Epidermal melanocyte (primary cell): ENCODE measurements at regions not wholly inside any gene's neighbourhood (a gene's known extent, or its start where the extent isn't known, plus 50 kb on each side); places are given as distances from the start of the nearest gene placed in this dataset.

Source experiments
- DNase-seq: peaks from one replicate; pipeline ENCODE4 v3.0.0; 2011; ENCODE audit warnings: low spot score; ENCODE audit not compliant: insufficient read length

DNA sequence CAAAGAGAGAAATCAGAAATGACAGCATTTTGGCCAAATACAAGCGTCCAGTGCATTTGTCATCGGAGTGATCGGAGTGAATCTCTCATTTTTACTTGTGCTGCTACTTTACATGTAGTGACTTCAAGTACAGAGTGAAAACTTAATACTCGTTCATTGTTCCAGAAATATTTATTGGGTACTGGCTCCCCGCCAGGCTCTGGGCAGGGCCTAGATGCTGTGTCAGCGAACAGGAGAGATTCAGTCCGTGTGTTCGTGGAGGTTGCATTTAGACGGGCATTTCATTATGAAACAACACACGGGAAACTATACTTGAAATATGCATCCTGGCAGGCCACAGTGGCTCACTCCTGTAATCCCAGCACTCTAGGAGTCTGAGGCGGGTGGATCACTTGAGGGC is 727.2 kb upstream of the RBFOX1 start:
- DNase-seq, result no peak

DNA sequence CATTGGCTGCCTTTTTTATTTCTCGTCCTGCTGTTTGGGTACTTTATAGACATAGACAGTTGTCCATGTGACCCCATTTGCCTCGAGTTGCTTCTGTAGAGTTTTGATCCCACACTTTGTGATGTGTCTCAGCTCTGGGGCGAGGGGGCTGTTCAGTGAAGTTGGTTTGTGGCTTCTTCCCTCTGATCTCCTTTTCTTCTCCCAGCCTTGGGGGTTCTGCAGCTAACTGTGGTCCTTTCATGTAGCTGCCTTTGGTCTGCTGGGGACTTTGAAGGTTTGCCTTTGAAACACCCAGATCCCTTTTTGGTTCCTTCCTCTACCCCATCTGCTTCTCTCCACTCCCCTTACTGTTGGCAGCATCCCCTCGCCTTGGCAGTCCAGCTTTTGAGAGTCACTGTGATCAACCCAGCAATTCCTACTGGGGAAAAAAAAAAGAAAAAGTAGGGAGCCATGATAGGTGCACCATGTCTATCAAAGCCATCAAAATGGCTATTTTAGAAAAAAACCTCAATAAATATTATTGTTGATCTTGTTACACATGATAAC is 728.8 kb upstream of the RBFOX1 start:
- no peak for DNase-seq

DNA sequence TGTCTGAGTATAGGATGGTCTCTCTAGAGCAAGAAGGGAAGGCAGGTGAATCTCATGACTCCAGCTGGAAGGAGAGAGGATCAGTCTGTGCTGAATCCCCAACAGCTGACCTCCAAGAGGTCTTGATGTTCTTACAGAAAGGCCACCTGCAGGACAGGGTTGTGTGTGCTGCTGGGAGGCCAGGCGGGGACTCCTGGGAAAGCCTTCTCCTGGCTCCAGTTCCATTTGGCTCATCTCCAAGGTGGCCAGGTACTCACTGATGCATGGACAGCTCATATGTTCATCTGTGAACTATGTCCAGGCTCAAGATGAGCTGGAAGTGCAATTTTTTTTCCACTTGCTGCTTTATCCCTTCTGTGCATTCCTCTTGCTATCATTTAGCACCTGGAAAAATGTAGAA is 730.2 kb upstream of the RBFOX1 start:
- no peak for DNase-seq

DNA sequence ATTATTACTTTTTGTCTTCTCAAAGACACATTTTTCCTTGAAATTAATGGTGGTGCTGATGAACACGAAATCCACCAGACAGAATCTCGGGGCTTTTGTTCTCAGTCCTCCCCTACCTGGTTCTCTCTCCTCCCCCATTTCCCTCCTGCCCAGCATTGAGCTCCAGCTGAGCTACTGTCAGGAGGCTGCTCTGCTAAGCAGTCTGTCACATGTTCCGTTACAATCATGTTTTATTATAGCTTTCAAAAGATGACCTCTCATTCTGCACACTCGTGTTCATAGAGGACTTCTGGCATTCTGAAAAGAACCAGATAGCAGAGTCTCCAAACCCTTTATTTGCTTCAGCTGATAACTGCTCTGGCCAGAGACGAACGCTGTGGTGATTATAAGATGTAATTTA is 732.5 kb upstream of the RBFOX1 start:
- no peak for DNase-seq

DNA sequence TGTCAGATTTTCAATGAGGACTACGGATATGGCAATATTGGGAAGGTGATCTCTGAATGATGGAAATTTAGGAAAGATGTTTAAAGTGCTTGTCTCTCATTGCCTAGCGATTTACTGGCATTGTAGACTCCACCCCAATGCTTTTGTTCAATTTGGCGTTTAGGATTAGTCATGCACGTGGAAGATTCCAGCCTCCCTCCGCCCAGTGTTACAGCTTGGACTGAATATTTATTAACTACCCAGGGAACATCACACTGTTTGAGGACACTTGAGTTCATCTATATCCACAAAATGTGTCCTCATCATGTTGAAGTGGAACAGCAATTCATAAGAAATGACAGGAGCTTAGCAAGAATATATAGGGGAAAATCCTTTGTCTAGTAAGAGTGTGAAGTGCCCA is 738.8 kb upstream of the RBFOX1 start:
- no peak for DNase-seq

DNA sequence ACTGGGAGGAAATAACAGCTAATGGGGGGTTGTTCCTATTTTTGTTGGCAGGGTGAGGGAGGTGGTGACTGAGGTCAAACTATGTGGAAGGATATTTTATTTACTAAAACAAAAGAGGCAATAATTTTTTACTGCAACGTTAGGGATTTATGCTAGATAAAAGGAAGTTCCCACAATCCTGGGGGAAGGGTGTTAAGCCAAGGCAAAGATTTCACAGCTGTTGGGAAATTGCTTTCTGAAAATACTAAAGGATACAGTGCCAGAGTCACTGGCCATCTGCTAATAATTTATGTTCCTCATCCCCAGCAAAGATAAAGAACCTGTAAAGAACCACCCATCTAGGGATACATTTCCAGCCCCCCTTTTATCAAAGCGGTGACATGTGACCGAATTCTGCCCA is 756.0 kb upstream of the RBFOX1 start:
- no peak for DNase-seq

DNA sequence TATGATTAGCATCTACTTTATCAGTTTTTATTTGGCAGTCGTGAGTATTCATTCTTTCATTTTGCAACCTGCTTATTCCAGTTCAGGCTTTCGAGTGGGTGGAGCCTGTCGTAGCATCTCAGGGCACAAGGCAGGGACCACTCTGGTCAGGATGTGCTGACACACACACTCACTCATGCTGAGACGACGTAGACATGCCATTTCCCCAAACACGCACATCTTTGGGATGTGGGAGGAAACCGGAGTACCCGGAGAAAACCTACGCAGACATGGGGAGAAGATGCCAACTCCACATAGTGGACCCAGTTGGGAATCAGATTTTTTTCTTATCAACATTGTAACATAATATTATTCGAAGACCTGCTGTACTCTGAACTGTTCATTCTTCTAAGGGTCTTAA is 756.5 kb upstream of the RBFOX1 start:
- no peak for DNase-seq

DNA sequence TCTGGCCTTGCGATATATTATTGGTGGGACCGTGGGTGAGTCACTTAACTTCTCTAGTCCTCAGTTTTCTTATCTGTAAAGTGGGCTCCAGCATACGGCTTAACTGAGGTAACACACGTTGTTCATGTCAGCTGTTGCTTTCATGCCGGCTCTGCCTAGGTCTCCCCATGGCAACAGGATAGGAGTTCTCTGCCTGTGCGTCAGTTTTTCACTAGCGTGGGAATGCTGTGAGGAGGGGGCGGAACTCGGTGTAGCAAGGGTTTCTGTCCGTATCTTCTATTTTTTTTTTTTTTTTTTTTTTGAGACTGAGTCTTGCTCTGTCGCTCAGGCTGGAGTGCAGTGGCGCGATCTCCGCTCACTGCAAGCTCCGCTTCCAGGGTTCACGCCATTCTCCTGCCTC is 758.5 kb upstream of the RBFOX1 start:
- DNase-seq, result no peak

DNA sequence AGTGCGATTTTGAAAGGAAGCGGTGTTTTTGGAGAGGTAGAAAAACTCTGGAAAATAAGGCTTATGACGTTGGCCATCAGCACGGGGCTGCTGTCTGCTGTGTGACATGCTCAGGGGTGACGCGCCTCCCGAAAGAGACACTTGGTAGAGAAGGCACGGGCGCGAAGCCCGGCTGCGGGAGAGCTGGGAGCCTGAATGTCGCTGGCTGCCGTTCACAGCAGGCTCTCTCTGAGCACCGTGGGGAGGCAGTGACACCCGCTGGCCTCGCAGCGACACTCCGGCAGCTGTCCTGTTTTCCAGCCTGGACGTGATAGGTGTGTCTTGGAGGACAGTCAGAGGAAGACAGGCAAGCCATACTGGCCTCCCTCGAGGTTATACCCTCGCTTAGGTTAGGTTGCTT is 759.1 kb upstream of the RBFOX1 start:
- no peak for DNase-seq

DNA sequence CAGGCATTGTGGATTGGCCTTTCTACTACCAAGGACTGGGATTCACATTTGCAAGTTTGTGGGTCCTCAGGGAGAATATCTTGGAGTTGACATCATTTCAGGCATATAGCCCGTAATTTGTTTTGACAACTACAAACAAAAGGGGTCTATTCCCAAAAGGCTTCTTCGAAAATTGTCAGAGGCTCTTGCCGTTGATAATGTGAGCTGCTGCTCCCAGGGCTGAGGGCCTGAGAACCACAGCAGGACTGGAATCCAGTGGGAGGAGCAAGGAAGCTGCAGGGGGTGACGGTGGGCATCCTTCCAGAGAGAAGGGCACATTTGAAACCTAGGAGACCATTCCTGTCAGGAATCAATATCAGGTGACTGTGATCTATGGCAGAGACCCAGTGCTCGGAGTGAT is 761.6 kb upstream of the RBFOX1 start:
- no peak for DNase-seq

DNA sequence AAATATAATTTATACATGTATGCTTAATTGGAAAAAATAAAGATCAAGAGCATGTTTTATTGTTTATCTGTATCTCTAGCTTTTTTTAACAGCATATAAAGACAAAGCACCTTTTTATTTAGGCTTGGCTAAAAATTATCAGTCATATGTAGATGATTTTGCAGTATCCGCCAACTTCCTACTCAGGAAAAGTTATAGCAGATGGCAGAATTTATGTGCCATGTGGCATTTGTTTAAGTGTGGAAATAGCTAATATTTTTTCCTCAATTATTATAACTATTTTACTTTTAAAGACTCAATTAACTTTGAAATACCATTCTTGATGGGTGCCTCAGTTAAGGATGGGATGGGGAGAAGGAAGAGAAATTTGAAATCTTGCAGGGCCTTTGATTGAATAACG is 762.1 kb upstream of the RBFOX1 start:
- DNase-seq, result no peak

DNA sequence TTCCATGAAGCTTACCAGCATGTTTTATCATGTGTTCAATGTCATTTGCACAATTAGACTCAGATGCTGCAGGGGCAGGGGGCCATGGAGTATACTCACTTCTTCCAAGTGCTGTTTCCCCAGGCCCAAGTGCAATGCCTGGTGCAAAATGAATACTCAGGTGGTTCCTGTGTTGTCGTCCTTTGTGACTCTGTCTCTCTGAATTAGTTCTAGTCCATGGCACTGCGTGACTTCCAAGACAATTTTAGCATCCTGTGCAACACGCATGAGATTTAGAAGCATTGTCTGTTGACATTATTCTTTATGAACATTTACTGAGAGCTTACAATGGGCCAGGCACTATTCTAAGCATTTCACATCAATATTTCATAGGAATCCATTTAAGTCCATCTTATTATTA is 769.7 kb upstream of the RBFOX1 start:
- no peak for DNase-seq

DNA sequence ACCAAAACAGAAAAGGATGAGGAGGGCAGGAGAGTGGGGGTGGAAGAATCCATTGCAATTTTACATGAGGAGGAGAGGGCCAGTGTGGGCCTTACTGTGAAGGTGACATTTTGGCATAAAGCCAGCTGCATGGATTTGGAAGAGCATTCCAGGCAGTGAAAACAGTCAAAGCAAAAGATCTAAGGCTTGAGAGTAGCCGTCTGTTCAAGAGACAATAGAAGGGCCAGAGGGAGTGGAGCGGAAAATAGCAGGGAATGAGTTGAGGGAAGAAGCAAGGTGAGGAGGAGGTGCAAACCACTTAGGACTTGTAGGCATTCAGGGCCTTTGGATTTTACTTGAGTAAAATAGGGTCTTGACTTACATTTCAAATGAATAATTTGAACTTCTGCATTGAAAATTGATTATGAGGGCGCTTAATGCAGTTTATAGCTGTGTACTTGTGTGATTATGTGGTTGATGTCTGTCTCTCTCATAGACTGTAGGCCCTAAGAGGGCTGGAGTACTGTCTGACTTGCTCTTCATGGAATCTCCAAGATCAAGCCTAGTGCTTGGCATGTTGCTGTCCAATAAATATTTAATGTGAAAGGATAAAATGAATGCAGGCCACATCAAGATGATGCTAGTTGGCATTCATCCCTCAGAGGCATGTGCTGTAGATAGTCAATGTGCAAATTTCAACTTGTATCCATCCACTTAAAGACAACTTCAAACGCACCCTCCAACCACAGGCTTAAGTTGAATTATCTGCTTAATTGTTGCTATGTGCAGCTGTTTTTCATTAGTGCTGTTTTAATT is 772.1 kb upstream of the RBFOX1 start:
- no peak for DNase-seq

DNA sequence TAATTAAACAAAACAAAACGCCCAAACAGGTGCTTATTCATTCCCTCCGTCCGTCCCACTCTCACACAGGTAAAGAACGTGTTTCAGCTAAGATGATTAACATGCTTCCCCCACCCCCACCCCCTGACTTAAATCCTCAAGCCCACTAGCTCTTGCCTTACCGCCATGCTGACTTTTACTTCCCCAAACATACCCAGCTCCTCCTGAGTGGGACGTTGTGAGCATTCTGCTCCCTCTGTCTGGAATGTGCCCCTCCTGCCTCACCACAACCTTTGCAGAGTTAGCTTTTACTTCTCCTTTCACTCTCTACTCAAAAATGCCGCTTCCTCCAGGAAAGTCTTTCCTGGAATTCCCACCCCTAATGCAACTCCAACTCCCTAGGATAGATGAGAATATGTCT is 774.0 kb upstream of the RBFOX1 start:
- DNase-seq, result no peak

DNA sequence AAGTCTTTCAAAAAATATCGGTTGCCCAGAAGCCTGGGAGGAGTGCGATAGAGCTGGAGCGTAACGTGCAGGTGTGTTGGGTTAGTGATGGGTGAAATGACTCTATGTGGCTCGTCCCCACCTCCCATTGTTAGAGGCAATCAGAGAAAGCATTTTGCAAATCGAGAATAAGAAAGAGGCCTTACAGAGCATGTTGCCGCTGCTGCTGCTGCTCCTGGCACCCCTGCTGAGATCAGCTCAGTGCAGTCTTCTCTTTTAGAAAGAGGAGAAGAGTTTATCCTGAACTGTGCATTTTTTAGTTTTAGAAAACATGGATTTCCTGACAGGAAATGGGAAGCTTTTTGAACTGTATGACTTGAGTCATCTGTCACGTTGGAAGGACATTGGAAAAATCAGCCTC is 774.5 kb upstream of the RBFOX1 start:
- DNase-seq, result no peak

DNA sequence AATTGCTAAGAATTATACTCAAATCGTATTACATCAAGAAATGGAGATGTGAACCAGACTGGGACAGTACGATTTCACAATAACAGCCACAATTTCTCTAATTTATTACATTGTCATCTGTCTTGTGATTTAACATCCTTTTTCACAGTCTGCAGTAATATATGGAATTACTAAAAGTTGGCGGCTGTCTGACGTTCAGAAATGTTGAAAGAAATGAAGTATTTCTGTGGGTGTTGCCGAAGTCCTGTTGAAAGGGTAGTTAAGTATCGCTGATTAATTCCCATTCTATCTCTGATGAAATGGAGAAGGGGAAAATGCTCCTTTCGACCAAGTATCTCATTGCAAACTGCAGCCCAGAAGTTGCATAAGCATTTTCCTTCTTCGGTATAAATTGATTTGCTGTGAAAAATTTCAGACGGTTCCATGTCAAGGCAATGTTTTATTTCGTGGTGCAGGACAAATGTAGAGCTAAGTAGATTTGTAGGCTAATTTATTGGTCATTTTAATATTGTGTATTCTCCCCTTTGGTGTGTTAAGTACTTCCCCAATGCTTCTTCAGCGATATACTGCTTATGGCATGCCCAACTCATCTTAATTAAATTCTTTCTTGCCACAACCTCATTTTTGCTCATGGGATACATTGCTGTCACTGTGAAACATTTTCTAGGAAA is 775.2 kb upstream of the RBFOX1 start:
- no peak for DNase-seq

DNA sequence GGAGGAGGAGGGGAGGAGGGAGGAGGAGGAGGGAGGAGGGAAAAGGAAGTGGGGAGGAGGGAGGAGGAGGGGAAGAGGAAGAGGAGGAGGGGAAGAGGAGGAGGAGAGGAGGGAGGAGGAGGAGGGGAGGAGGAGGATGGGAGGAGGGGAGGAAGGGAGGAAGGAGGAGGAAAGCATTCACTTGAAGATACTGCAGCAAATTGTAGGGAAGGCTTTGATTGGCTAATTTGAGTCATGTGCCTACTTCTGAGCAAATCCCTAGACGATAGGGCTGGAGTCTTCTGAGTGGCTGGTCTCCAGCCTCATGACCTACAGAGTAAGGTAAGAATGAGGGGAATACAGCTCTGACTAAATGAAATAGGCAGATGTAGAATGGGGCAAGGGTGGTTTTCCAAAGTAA is 783.2 kb upstream of the RBFOX1 start:
- DNase-seq, result no peak

DNA sequence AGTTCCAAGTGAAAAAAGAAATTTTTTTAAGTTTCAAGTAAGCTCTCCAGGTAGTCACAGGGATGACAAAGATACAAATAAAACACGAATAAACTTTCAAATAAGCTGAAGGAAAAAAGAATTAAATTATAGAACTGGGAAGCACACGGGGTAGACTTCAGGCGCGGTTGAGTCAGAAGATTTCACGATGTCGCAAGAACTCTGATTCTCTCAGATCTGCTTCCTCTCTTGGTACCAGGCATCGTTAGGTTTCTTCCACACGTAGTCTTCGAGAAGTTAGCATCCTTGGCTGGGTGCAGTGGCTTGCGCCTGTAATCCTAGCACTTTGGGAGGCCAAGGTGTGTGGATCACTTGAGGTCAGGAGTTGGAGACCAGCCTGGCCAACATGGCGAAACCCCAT is 784.1 kb upstream of the RBFOX1 start:
- no peak for DNase-seq

DNA sequence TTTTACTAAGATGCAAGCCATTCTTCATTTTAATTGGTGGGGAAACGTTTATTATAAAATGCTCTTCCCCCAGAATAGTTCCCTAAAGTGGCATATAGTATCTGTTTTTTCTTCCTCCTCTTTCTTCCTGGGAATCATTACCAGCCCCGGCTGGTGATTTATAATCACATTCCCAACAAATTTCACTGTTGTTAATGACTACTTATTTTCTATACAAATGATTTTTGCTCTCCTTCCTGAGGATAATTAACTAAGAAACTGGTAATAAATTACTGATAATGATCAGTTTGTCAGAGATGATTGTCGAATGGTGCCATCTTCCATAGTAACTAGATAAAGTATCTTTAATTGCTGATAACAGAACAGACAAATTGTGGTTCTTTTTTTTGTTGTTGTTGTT is 785.5 kb upstream of the RBFOX1 start:
- no peak for DNase-seq

DNA sequence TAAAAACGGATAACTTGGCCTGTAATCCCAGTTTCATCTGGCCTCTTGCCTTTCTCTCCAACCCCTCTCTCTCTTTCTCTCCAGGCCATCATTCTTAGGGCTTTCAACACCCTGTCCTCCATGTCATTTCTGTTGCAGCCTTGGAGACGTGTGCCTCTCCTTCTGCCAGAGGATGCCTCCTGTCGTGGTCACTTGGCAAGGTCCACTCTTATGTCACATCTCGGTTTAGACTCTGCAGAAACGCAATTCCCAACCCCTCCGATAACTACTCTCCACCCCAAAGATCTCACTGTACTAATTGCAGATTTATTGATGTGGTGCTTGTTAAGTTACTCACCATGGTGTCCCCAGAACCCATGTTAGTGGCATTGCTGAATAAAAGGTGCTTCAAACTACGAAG is 787.3 kb upstream of the RBFOX1 start:
- no peak for DNase-seq

DNA sequence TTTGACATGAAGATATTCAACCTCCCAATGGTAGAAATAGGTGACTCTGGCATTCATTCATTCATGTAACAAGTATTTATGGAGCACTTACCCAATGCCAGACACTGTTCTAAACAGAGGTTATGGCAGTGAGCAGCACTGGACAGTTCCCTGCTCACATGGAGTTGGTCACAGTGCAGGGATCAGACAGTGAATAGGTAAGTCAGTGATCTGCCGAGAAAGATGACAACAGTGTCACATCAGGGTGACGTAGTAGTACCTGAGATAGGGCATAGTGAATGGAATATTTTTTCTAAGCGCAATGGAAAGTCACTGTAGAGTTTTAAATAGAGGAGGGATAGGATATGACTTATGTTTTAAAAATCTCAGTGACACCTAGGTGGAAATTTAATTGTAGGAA is 791.4 kb upstream of the RBFOX1 start:
- DNase-seq, result no peak

DNA sequence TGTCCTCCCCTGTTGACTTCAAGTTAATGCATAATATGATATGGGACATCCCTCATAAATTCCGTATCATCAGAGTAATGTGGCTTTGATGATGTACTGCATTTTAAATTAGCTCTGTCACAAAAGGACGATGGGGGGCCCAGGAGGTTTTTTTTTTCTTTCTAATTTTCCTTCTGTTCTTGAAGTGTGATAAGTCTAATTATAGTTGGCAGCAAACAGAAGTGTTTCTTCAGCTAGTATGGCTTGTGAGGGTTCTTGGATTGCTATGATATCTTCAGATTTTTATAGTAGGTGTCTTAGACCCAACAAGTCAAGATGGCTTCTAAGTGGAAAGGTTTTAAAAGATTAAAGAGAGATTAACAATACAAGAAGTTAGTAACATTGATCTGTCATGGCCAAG is 796.2 kb upstream of the RBFOX1 start:
- DNase-seq, result no peak

DNA sequence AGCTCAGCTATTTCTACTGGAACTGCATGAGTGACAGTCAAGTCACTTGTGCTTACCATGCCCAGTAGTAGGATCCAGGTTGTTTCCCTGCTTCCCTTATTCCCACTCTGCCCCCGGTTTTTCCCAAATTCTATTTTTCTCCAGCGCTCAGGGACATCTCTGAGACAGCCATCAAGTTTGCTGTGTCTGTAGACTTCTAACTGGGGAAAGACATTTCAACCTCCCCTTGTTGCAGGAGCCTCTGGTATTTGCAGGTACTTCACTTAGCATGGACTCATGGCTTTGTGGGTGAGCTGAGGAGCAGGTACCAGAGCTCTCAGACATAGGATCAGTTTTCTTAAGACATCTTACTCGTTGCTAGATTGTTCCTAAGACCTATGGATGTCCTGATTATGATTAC is 801.6 kb upstream of the RBFOX1 start:
- DNase-seq, result no peak
